IMR-90 (cell line): ENCODE measurements at regions not wholly inside any gene's neighbourhood (a gene's known extent, or its start where the extent isn't known, plus 50 kb on each side); places are given as distances from the start of the nearest gene placed in this dataset.

Experiments used
- ATAC-seq: fragments of 200-7000 bp; cut with Tn5 transposase; 2 replicates; pipeline ENCODE4 v1.9.1; 2020; ENCODE audit warnings: low read depth, mild to moderate bottlenecking, moderate library complexity
- BruUV-seq: library from RNA; stranded (reverse); fragments of 400-500 nt; replicated peaks from 2 replicates; lab custom pipeline; 2021; lab: Mats Ljungman, UMichigan
- CTCF ChIA-PET: fragments of 300-600 bp; formaldehyde crosslinking; extraction: SDS; loops from one replicate; lab custom pipeline; 2021; ENCODE audit warnings: antibody characterized with exemption; lab: Yijun Ruan, JAX
- POLR2A ChIA-PET: fragments of 300-600 bp; sonication (Branson Sonifier 250); formaldehyde crosslinking; loops from one replicate; lab custom pipeline; 2022; ENCODE audit warnings: antibody characterized with exemption; ENCODE audit not compliant: unreplicated experiment; lab: Charles Lee
- DNase-seq: peaks from one replicate; pipeline ENCODE4 v3.0.0; 2013
- H2AFZ ChIP-seq: replicated peaks from 2 replicates; pipeline ENCODE3; 2013; ENCODE audit warnings: low read length, mild to moderate bottlenecking; ENCODE audit not compliant: poor library complexity
- H2AK5ac ChIP-seq: 2 replicates; pipeline ENCODE4 v1.6.1; 2013; ENCODE audit warnings: low read depth, low read length, inconsistent platforms
- H2AK9ac ChIP-seq: replicated peaks from 2 replicates; pipeline ENCODE3; 2013; ENCODE audit warnings: mild to moderate bottlenecking, low read depth, low read length, moderate library complexity; ENCODE audit not compliant: poor library complexity
- H2BK120ac ChIP-seq: 2 replicates; pipeline ENCODE4 v1.6.1; 2013; ENCODE audit warnings: low read depth, low read length, inconsistent platforms
- H2BK15ac ChIP-seq: 3 replicates; pipeline ENCODE4 v1.6.1; 2013; ENCODE audit warnings: low read depth, low read length, inconsistent platforms
- H2BK20ac ChIP-seq: 2 replicates; pipeline ENCODE4 v1.6.1; 2013; ENCODE audit warnings: low read depth, mild to moderate bottlenecking, inconsistent platforms, low read length, moderate library complexity
- H2BK5ac ChIP-seq: 2 replicates; pipeline ENCODE4 v1.6.1; 2013; ENCODE audit warnings: mild to moderate bottlenecking, low read depth, low read length, inconsistent platforms; ENCODE audit not compliant: poor library complexity, severe bottlenecking
- H3K14ac ChIP-seq: replicated peaks from 2 replicates; pipeline ENCODE4 v1.6.1; 2013; ENCODE audit warnings: low read depth, low read length, inconsistent platforms
- H3K18ac ChIP-seq: 2 replicates; pipeline ENCODE4 v1.6.1; 2013; ENCODE audit warnings: low read depth, low read length, control low read depth
- H3K23ac ChIP-seq: 2 replicates; pipeline ENCODE4 v1.6.1; 2013; ENCODE audit warnings: low read depth, low read length, inconsistent platforms
- H3K27ac ChIP-seq: 2 replicates; pipeline ENCODE4 v1.5.1; 2013; ENCODE audit warnings: mild to moderate bottlenecking, control low read depth, low read length; ENCODE audit not compliant: insufficient read depth
- H3K27me3 ChIP-seq: 2 replicates; pipeline ENCODE4 v1.6.1; 2013; ENCODE audit warnings: low read length; ENCODE audit not compliant: control insufficient read depth, insufficient read depth
- H3K36me3 ChIP-seq: 2 replicates; pipeline ENCODE4 v1.6.1; 2013; ENCODE audit warnings: low read length, mixed read lengths; ENCODE audit not compliant: control insufficient read depth, insufficient read depth
- H3K4ac ChIP-seq: 2 replicates; pipeline ENCODE4 v1.6.1; 2013; ENCODE audit warnings: low read depth, low read length, inconsistent platforms
- H3K4me1 ChIP-seq: 2 replicates; pipeline ENCODE4 v1.6.1; 2013; ENCODE audit warnings: low read length, mixed read lengths; ENCODE audit not compliant: control insufficient read depth, insufficient read depth
- H3K4me2 ChIP-seq: 2 replicates; pipeline ENCODE4 v1.6.1; 2013; ENCODE audit warnings: low read depth, mild to moderate bottlenecking, control low read depth, low read length, moderate library complexity
- H3K4me3 ChIP-seq: 2 replicates; pipeline ENCODE4 v1.5.1; 2013; ENCODE audit warnings: low read depth, mild to moderate bottlenecking, control low read depth, low read length, moderate library complexity; ENCODE audit not compliant: insufficient read depth
- H3K56ac ChIP-seq: 2 replicates; pipeline ENCODE4 v1.6.1; 2013; ENCODE audit warnings: low read length, inconsistent platforms; ENCODE audit not compliant: insufficient read depth; ENCODE audit errors: extremely low read depth
- H3K79me1 ChIP-seq, 2 experiments: 2 replicates each; pipeline ENCODE4 v1.6.1; 2013; ENCODE audit warnings: low read length in 2 of 2, inconsistent platforms in 1 of 2, low read depth in 1 of 2
- H3K9ac ChIP-seq: 2 replicates; pipeline ENCODE4 v1.6.1; 2013; ENCODE audit warnings: low read depth, low read length, control low read depth
- H3K9me1 ChIP-seq: 2 replicates; pipeline ENCODE4 v1.6.1; 2013; ENCODE audit warnings: low read length, inconsistent platforms; ENCODE audit not compliant: insufficient read depth
- H3K9me3 ChIP-seq: 2 replicates; pipeline ENCODE4 v1.6.1; 2013; ENCODE audit warnings: low read length; ENCODE audit not compliant: control insufficient read depth, insufficient read depth
- H4K20me1 ChIP-seq: 2 replicates; pipeline ENCODE4 v1.6.1; 2013; ENCODE audit warnings: low read length, inconsistent platforms; ENCODE audit not compliant: insufficient read depth
- H4K5ac ChIP-seq: 2 replicates; pipeline ENCODE4 v1.6.1; 2013; ENCODE audit warnings: mild to moderate bottlenecking, low read depth, low read length, control low read depth
- H4K8ac ChIP-seq, 2 experiments: 2 replicates each; pipeline ENCODE4 v1.6.1; 2013; ENCODE audit warnings: low read depth in 2 of 2, low read length in 2 of 2, control low read depth in 1 of 2, inconsistent platforms in 1 of 2
- H4K91ac ChIP-seq: 2 replicates; pipeline ENCODE4 v1.6.1; 2013; ENCODE audit warnings: low read depth, low read length, inconsistent platforms; ENCODE audit not compliant: insufficient read depth
- BHLHE40 ChIP-seq: fragments of 150-350 bp; IDR thresholded peaks from 2 replicates; pipeline ENCODE4 v1.6.1; 2016; ENCODE audit warnings: mild to moderate bottlenecking, low read depth, low read length
- CEBPB ChIP-seq: IDR thresholded peaks from 2 replicates; pipeline ENCODE4 v1.6.1; 2012; ENCODE audit warnings: low read depth, low read length, improper control_type of control experiment
- CHD1 ChIP-seq: IDR thresholded peaks from 2 replicates; pipeline ENCODE4 v1.6.1; 2012; ENCODE audit warnings: low read depth, low read length, improper control_type of control experiment
- ELK1 ChIP-seq: fragments of 150-350 bp; IDR thresholded peaks from 2 replicates; pipeline ENCODE4 v1.6.1; 2016; ENCODE audit warnings: low read depth, mild to moderate bottlenecking, low read length, moderate library complexity, borderline replicate concordance
- MAFK ChIP-seq: IDR thresholded peaks from 2 replicates; pipeline ENCODE4 v1.6.1; 2012; ENCODE audit warnings: low read depth, low read length, improper control_type of control experiment
- MAZ ChIP-seq: IDR thresholded peaks from 2 replicates; pipeline ENCODE4 v1.6.1; 2012; ENCODE audit warnings: low read depth, mild to moderate bottlenecking, low read length, improper control_type of control experiment, moderate library complexity, borderline replicate concordance
- MXI1 ChIP-seq: IDR thresholded peaks from 2 replicates; pipeline ENCODE4 v1.6.1; 2012; ENCODE audit warnings: low read depth, mild to moderate bottlenecking, low read length, moderate library complexity, borderline replicate concordance
- NFE2L2 ChIP-seq: fragments of 150-350 bp; IDR thresholded peaks from 2 replicates; pipeline ENCODE4 v1.6.1; 2016; ENCODE audit warnings: low read depth, mild to moderate bottlenecking, low read length
- POLR2A ChIP-seq: IDR thresholded peaks from 2 replicates; pipeline ENCODE4 v1.6.1; 2012; ENCODE audit warnings: mild to moderate bottlenecking, low read depth, low read length
- RAD21 ChIP-seq: IDR thresholded peaks from 2 replicates; pipeline ENCODE4 v1.6.1; 2012; ENCODE audit warnings: low read length, improper control_type of control experiment
- RCOR1 ChIP-seq: IDR thresholded peaks from 2 replicates; pipeline ENCODE4 v1.6.1; 2012; ENCODE audit warnings: mild to moderate bottlenecking, low read length, improper control_type of control experiment; ENCODE audit not compliant: insufficient replicate concordance
- RFX5 ChIP-seq: IDR thresholded peaks from 2 replicates; pipeline ENCODE4 v1.8.0; 2012; ENCODE audit warnings: low read depth, mild to moderate bottlenecking, low read length, moderate library complexity
- SMC3 ChIP-seq: fragments of 150-350 bp; IDR thresholded peaks from 2 replicates; pipeline ENCODE4 v1.6.1; 2016; ENCODE audit warnings: low read depth, mild to moderate bottlenecking, antibody characterized with exemption, low read length, moderate library complexity
- USF2 ChIP-seq: fragments of 150-350 bp; IDR thresholded peaks from 2 replicates; pipeline ENCODE4 v1.6.1; 2017; ENCODE audit warnings: mild to moderate bottlenecking, antibody characterized with exemption, low read length, low read depth
- WGBS, 2 experiments: methylation state at CpG; one replicate each; pipeline versions ENCODE4 v1.1.5 to v1.1.7; 2013; ENCODE audit warnings: missing lambda C conversion rate in 2 of 2; ENCODE audit not compliant: insufficient read length in 1 of 2; ENCODE audit errors: extremely low coverage in 2 of 2; 5-methylcytosine and 5-hydroxymethylcytosine counted together
- dilution Hi-C: fragments of 300-500 bp; cut with HindIII; formaldehyde crosslinking; loops from one replicate; pipeline ENCODE4 v1.14.3; 2018; ENCODE audit warnings: low sequenced_read_pairs; ENCODE audit not compliant: unreplicated experiment
- in situ Hi-C: fragments of 300-500 bp; cut with MboI; formaldehyde crosslinking; loops from 3 replicates; pipeline ENCODE4 v1.14.3; 2019; ENCODE audit warnings: low sequenced_read_pairs, inconsistent platforms, mixed read lengths
- intact Hi-C: fragments of 100-400 bp; cut with micrococcal nuclease; formaldehyde crosslinking; loops from 2 replicates; pipeline ENCODE4 v1.10.0; 2022

GRCh38 chr9:96139592-96140295 is 162.2 kb downstream of the HSD17B3 start:
- Histone ChIP-seq H2BK15ac (no peak overlapping the region), H3K4me2 (peak overlapping the region; percentile 75), H2AFZ (peak overlapping the region; percentile 23), H4K8ac (no peak overlapping the region; a peak in 1 of 4 replicates), H3K14ac (no peak overlapping the region), H3K4ac (peak overlapping the region; percentile 48; the same call in 1 of the 2 replicates), H3K4me3 (no peak overlapping the region), H4K20me1 (no peaks in the 10 kb centered on the region), H2BK120ac (peak overlapping the region; percentile 53), H2AK9ac (peak overlapping the region; percentile 39), H3K36me3 (no peaks in the 10 kb centered on the region), H3K79me1 (no peaks in the 10 kb centered on the region), H3K9ac (no peak overlapping the region; the same call in 1 of the 2 replicates), H3K9me3 (peaks cover 3% of the 10 kb centered on the region; the same call in 1 of the 2 replicates), H3K4me1 (peaks cover 29% of the 10 kb centered on the region), H2BK5ac (no peak overlapping the region), H3K27ac (peak overlapping the region; percentile 45; the same call in 1 of the 2 replicates), H3K56ac (no peak overlapping the region), H4K91ac (no peak overlapping the region), H3K18ac (peak overlapping the region; percentile 30; the same call in 1 of the 2 replicates), H3K23ac (no peak overlapping the region), H3K27me3 (peaks cover 20% of the 10 kb centered on the region), H2BK20ac (peak overlapping the region; percentile 10; the same call in 1 of the 2 replicates), H2AK5ac (peak overlapping the region; percentile 17; the same call in 1 of the 2 replicates), H3K9me1 (peaks cover 4% of the 10 kb centered on the region; the same call in 1 of the 2 replicates), H4K5ac (peak overlapping the region; percentile 21; the same call in 1 of the 2 replicates)
- dilution Hi-C loops: no loop called here
- POLR2A ChIA-PET: no interaction called here
- intact Hi-C loops: loop anchor here (10.0 kb wide), 1 partner anchor 635 kb away; no protein-coding TSS in a partner anchor
- CTCF ChIA-PET: no interaction called here
- DNase-seq: peak; percentile 95
- no TSS peak for BruUV-seq
- in situ Hi-C loops: no loop called here
- no CpG with 5 or more reads among the region's 15 CpGs for WGBS, 2 experiments
- ATAC-seq: peak; percentile 68
- peak; percentile 95 for TF ChIP-seq USF2
- peak; percentile 38; the same call in 1 of the 2 replicates for TF ChIP-seq MAZ
- TF ChIP-seq RCOR1: no peak
- TF ChIP-seq SMC3: no peak
- TF ChIP-seq RFX5: no peak
- peak; percentile 60; the same call in 1 of the 2 replicates for TF ChIP-seq MXI1
- 0 out of 2 replicates have a peak, but pooled peaks have one; percentile 18 for TF ChIP-seq NFE2L2
- TF ChIP-seq MAFK: peak; percentile 15; the same call in 1 of the 2 replicates
- TF ChIP-seq CHD1: no peak
- TF ChIP-seq BHLHE40: no peak
- TF ChIP-seq ELK1: no peak
- peak; percentile 100 for TF ChIP-seq CEBPB
- TF ChIP-seq POLR2A: no peak
- no peak for TF ChIP-seq RAD21
